Natural killer cell (primary cell): ENCODE measurements at regions not wholly inside any gene's neighbourhood (a gene's known extent, or its start where the extent isn't known, plus 50 kb on each side); places are given as distances from the start of the nearest gene placed in this dataset.
A peak's percentile ranks its signal among the peaks of the same experiment; 100 is the strongest.
"Not testable (repeated sequence)": the region's sequence is repeated elsewhere in the genome, so short reads cannot be mapped to it uniquely, and the experiment has no call there.

ENCODE experiments used
- ATAC-seq, 3 donors: fragments of 150-1000 bp in 2 of 3; fragments of 200-7000 bp in 1 of 3; cut with Tn5 transposase; 1 replicate in 1 of 3; 2 replicates in 2 of 3; pipeline ENCODE4 v1.10.0; 2021; ENCODE audit warnings: mild to moderate bottlenecking in 2 of 3, moderate library complexity in 2 of 3
- DNase-seq, 2 donors: peaks; one replicate each; pipeline versions ENCODE4 v3.0.0 to v3.0.0-alpha.2; 2013 to 2021; ENCODE audit warnings: mixed read lengths in 1 of 2
- H3K27ac ChIP-seq: one replicate; pipeline ENCODE4 v1.5.1; 2013; ENCODE audit warnings: mild to moderate bottlenecking, low read length
- H3K27me3 ChIP-seq: one replicate; pipeline ENCODE4 v1.6.1; 2013; ENCODE audit warnings: low read length; ENCODE audit not compliant: control insufficient read depth, insufficient read depth
- H3K36me3 ChIP-seq: one replicate; pipeline ENCODE4 v1.6.1; 2013; ENCODE audit warnings: low read length; ENCODE audit not compliant: control insufficient read depth, insufficient read depth
- H3K4me1 ChIP-seq: one replicate; pipeline ENCODE4 v1.6.1; 2013; ENCODE audit warnings: low read length; ENCODE audit not compliant: control insufficient read depth, insufficient read depth
- H3K4me3 ChIP-seq: one replicate; pipeline ENCODE4 v1.5.1; 2013; ENCODE audit warnings: low read length
- H3K9me3 ChIP-seq: one replicate; pipeline ENCODE4 v1.6.1; 2013; ENCODE audit warnings: low read length; ENCODE audit not compliant: control insufficient read depth, insufficient read depth
- H3K27ac Mint-ChIP-seq, 2 donors: one replicate each; pipeline ENCODE4 v1.8.0; 2022; ENCODE audit warnings: mild to moderate bottlenecking in 2 of 2, mixed read lengths in 2 of 2, moderate library complexity in 1 of 2
- H3K27me3 Mint-ChIP-seq, 2 donors: one replicate each; pipeline ENCODE4 v1.8.0; 2022; ENCODE audit warnings: low read depth in 2 of 2, mixed read lengths in 2 of 2
- H3K36me3 Mint-ChIP-seq: one replicate; pipeline ENCODE4 v1.8.0; 2022; ENCODE audit warnings: mixed read lengths
- H3K4me1 Mint-ChIP-seq, 2 donors: one replicate each; pipeline ENCODE4 v1.8.0; 2022; ENCODE audit warnings: mixed read lengths in 2 of 2
- H3K4me3 Mint-ChIP-seq: one replicate; pipeline ENCODE4 v1.8.0; 2022; ENCODE audit warnings: mild to moderate bottlenecking, moderate library complexity, mixed read lengths
- H3K9me3 Mint-ChIP-seq, 2 donors: one replicate each; pipeline ENCODE4 v1.8.0; 2022; ENCODE audit warnings: mixed read lengths in 2 of 2
- WGBS: methylation state at CpG from one replicate; pipeline ENCODE4 v1.1.7; 2013; ENCODE audit warnings: missing lambda C conversion rate; ENCODE audit not compliant: insufficient coverage; 5-methylcytosine and 5-hydroxymethylcytosine counted together
- intact Hi-C: fragments of 100-400 bp; cut with micrococcal nuclease; formaldehyde crosslinking; loops from one replicate; pipeline ENCODE4 v1.14.2; 2022
- TF ChIP-seq, protein P1 (sequence below): fragments of 200-600 bp; IDR thresholded peaks from one replicate; pipeline ENCODE4 v1.8.0; 2022; ENCODE audit warnings: antibody characterized with exemption

DNA sequence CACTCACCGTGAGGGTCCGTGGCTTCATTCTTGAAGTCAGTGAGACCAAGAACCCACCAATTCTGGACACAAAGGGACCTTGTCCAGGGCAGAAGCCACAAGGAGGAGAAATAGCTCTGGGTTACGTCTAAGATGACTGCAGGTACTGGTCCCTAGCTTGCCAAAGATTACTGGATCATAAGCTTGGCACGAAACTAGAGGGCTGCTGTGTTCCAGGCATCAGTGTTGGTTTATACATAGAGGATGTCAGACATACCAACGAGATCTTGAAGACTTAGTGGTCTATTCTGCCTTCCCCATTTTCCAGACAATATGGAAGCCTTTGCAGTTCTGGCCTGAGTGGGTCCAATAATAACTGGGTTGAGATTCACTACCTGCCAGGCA is 175.7 kb downstream of the TBX18 start:
- no peak for DNase-seq
- Mint-ChIP-seq H3K4me3 (peak overlapping the region; percentile 80), H3K27ac (peak overlapping the region in 1 of 2 donors; percentile 60), H3K4me1 (peaks cover 12 to 18% of the 10 kb centered on the region in 2 donors), H3K9me3 (peaks cover 0 to 4% of the 10 kb centered on the region in 2 donors), H3K36me3 (no peaks in the 10 kb centered on the region), H3K27me3 (no peaks in the 10 kb centered on the region)
- no peaks in the 10 kb centered on the region for H3K27me3 ChIP-seq
- TF ChIP-seq, protein P1, sequence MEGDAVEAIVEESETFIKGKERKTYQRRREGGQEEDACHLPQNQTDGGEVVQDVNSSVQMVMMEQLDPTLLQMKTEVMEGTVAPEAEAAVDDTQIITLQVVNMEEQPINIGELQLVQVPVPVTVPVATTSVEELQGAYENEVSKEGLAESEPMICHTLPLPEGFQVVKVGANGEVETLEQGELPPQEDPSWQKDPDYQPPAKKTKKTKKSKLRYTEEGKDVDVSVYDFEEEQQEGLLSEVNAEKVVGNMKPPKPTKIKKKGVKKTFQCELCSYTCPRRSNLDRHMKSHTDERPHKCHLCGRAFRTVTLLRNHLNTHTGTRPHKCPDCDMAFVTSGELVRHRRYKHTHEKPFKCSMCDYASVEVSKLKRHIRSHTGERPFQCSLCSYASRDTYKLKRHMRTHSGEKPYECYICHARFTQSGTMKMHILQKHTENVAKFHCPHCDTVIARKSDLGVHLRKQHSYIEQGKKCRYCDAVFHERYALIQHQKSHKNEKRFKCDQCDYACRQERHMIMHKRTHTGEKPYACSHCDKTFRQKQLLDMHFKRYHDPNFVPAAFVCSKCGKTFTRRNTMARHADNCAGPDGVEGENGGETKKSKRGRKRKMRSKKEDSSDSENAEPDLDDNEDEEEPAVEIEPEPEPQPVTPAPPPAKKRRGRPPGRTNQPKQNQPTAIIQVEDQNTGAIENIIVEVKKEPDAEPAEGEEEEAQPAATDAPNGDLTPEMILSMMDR = no peak
- WGBS = 34% methylated on average over 5 of the region's 5 CpGs
- no peaks in the 10 kb centered on the region for H3K9me3 ChIP-seq
- H3K4me1 ChIP-seq = peaks cover 6% of the 10 kb centered on the region
- no peaks in the 10 kb centered on the region for H3K36me3 ChIP-seq
- ATAC-seq = no peak
- H3K4me3 ChIP-seq = no peak overlapping the region
- intact Hi-C loops = no loop called here
- no peak overlapping the region for H3K27ac ChIP-seq

DNA sequence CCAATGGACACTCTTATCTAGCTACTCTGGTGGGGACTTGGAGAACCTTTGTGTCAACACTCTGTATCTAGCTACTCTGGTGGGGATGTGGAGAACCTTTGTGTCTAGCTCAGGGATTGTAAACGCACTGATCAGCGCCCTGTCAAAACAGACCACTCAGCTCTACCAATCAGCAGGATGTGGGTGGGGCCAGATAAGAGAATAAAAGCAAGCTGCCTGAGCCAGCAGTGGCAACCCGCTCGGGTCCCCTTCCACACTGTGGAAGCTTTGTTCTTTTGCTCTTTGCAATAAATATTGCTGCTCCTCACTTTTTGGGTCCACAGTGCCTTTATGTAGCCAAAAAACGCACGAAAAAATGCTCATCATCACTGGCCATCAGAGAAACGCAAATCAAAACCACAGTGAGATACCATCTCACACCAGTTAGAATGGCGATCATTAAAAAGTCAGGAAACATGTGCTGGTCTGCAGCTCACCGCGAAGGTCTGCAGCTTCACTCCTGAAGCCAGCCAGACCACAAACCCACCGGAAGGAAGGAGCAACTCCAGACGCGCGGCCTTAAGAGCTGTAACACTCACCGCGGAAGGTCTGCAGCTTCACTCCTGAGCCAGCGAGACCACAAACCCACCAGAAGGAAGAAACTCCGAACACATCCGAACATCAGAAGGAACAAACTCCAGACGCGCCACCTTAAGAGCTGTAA is 176.3 kb downstream of the TBX18 start:
- Mint-ChIP-seq H3K4me1 (peaks cover 12 to 18% of the 10 kb centered on the region in 2 donors), H3K27ac (peak overlapping the region in 1 of 2 donors; percentile 60), H3K4me3 (peak overlapping the region; percentile 80)
- DNase-seq, intact Hi-C loops, H3K27me3 ChIP-seq, H3K27ac ChIP-seq, H3K4me3 ChIP-seq, ATAC-seq, H3K36me3 ChIP-seq, H3K27me3 Mint-ChIP-seq, H3K36me3 Mint-ChIP-seq, H3K9me3 Mint-ChIP-seq, H3K4me1 ChIP-seq, H3K9me3 ChIP-seq: not testable (repeated sequence)
- 28% methylated on average over 17 of the region's 21 CpGs for WGBS

DNA sequence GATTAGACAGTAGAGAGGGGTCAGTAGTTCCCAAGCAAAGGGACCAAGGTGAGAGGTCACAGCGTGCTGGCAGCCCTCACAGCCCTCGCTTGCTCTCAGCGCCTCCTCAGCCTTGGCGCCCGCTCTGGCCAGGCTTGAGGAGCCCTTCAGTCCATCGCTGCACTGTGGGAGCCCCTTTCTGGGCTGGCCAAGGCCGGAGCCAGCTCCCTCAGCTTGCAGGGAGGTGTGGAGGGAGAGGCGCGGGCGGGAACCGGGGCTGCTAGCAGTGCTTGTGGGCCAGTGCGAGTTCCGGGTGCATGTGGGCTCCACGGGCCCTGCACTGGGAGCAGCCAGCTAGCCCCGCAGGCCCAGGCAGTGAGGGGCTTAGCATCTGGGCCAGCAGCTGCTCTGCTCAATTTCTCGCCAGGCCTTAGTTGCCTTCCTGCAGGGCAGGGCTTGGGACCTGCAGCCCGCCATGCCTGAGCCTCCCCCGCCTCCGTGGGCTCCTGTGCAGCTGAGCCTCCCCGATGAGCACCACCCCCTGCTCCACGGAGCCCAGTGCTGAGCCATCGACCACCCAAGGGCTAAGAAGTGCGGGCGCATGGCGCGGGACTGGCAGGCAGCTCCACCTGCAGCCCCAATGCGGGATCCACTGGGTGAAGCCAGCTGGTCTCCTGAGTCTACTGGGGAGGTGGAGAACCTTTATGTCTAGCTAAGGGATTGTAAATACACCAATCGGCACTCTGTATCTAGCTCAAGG is 177.0 kb downstream of the TBX18 start:
- H3K4me1 ChIP-seq, H3K27ac Mint-ChIP-seq, DNase-seq, H3K36me3 Mint-ChIP-seq, H3K9me3 Mint-ChIP-seq, H3K27me3 Mint-ChIP-seq, H3K4me3 Mint-ChIP-seq, H3K36me3 ChIP-seq, H3K27me3 ChIP-seq, H3K27ac ChIP-seq, H3K4me3 ChIP-seq, ATAC-seq, H3K9me3 ChIP-seq, intact Hi-C loops: not testable (repeated sequence)
- WGBS = 92% methylated on average over 27 of the region's 28 CpGs
- H3K4me1 Mint-ChIP-seq = peaks cover 17 to 18% of the 10 kb centered on the region in 2 donors

DNA sequence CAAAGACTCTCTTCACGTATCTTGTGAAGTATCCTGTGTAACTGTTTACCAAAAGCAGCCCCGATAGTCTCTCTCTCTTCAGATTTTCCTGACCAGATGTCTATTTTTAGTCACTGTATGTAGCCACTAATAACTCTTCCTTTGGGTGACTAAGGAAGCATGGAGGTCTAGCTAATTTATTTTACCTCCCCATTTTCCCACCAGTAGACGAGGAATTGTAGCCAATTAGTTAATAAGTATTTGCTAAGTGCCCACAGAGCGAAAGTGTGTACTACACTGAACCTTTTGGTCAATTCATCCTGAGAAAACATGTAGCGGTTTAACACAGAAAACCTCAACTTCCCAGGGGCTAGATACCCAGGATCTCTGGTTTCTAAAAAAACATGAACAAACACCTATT is 180.6 kb downstream of the TBX18 start:
- H3K4me1 ChIP-seq = peaks cover 9% of the 10 kb centered on the region
- no peaks in the 10 kb centered on the region for H3K36me3 Mint-ChIP-seq
- no peak overlapping the region for H3K4me3 Mint-ChIP-seq
- intact Hi-C loops = no loop called here
- no peak overlapping the region for H3K27ac ChIP-seq
- peaks cover 17 to 23% of the 10 kb centered on the region in 2 donors for H3K4me1 Mint-ChIP-seq
- ATAC-seq (no peak), DNase-seq (no peak)
- TF ChIP-seq, protein P1 = no peak
- no peaks in the 10 kb centered on the region for H3K27me3 ChIP-seq
- no peak overlapping the region for H3K27ac Mint-ChIP-seq
- H3K27me3 Mint-ChIP-seq = no peaks in the 10 kb centered on the region
- no peaks in the 10 kb centered on the region for H3K9me3 ChIP-seq
- peaks cover 2 to 8% of the 10 kb centered on the region in 2 donors for H3K9me3 Mint-ChIP-seq
- H3K36me3 ChIP-seq = no peaks in the 10 kb centered on the region
- no peak overlapping the region for H3K4me3 ChIP-seq
- 69% methylated on average over 4 of the region's 5 CpGs for WGBS
